Kasumi-1 (cell line): ENCODE measurements at regions not wholly inside any gene's neighbourhood (a gene's known extent, or its start where the extent isn't known, plus 50 kb on each side); places are given as distances from the start of the nearest gene placed in this dataset.

Experiments
- DNase-seq, 2 experiments: peaks; one replicate each; lab custom pipeline; 2025; lab: John Stamatoyannopoulos, UW

- DNase-seq: peak; percentile 60
Observed at GRCh38 chr6:156564127-156564806, 212.9 kb upstream of the ARID1B start.

- no peak for DNase-seq
Observed at GRCh38 chr6:156563714-156564113, 213.5 kb upstream of the ARID1B start.

- no peak for DNase-seq
Observed at GRCh38 chr6:156562636-156563035, 214.5 kb upstream of the ARID1B start.

- DNase-seq: no peak
Observed at GRCh38 chr6:156562019-156562418, 215.2 kb upstream of the ARID1B start.

GRCh38 chr6:156560476-156560875, 216.7 kb upstream of the ARID1B start:
- no peak for DNase-seq

GRCh38 chr6:156559162-156559690, 218.0 kb upstream of the ARID1B start:
- no peak for DNase-seq

- no peak for DNase-seq
Observed at GRCh38 chr6:156557911-156558259, 219.3 kb upstream of the ARID1B start.

GRCh38 chr6:156557251-156557910, 219.8 kb upstream of the ARID1B start:
- peak; percentile 29 to 36 for DNase-seq

- no peak for DNase-seq
Observed at GRCh38 chr6:156556811-156557210, 220.4 kb upstream of the ARID1B start.

- no peak for DNase-seq
Observed at GRCh38 chr6:156555116-156555515, 222.1 kb upstream of the ARID1B start.

- DNase-seq: no peak
Observed at GRCh38 chr6:156554160-156554559, 223.0 kb upstream of the ARID1B start.

GRCh38 chr6:156552849-156553248, 224.3 kb upstream of the ARID1B start:
- DNase-seq: no peak

- no peak for DNase-seq
Observed at GRCh38 chr6:156550949-156551348, 226.2 kb upstream of the ARID1B start.

GRCh38 chr6:156545931-156546330, 231.2 kb upstream of the ARID1B start:
- no peak for DNase-seq

GRCh38 chr6:156545021-156545420, 232.2 kb upstream of the ARID1B start:
- DNase-seq: no peak

- no peak for DNase-seq
Observed at GRCh38 chr6:156544046-156544445, 233.1 kb upstream of the ARID1B start.

GRCh38 chr6:156543431-156543830, 233.7 kb upstream of the ARID1B start:
- no peak for DNase-seq

GRCh38 chr6:156538875-156539660, 238.1 kb upstream of the ARID1B start:
- DNase-seq: no peak

GRCh38 chr6:156534594-156534993, 242.6 kb upstream of the ARID1B start:
- no peak for DNase-seq

GRCh38 chr6:156533872-156534524, 243.2 kb upstream of the ARID1B start:
- DNase-seq: no peak

- no peak for DNase-seq
Observed at GRCh38 chr6:156526081-156526480, 251.1 kb upstream of the ARID1B start.

- no peak for DNase-seq
Observed at GRCh38 chr6:156525541-156525940, 251.6 kb upstream of the ARID1B start.
